PC-9 (cell line): ENCODE measurements at regions not wholly inside any gene's neighbourhood (a gene's known extent, or its start where the extent isn't known, plus 50 kb on each side); places are given as distances from the start of the nearest gene placed in this dataset.

Source experiments
- CTCF ChIP-seq: fragments of 200-600 bp; sonication (generic); conservative IDR thresholded peaks from 2 replicates; pipeline ENCODE4 v1.6.1; 2017; ENCODE audit warnings: mixed run types, antibody characterized with exemption, mild to moderate bottlenecking, moderate library complexity
- EZH2 ChIP-seq: fragments of 200-600 bp; sonication (generic); IDR thresholded peaks from 2 replicates; pipeline ENCODE4 v1.8.0; 2017; ENCODE audit warnings: antibody characterized with exemption, low read depth

GRCh38 chr2:49661809-49662208, 507.5 kb upstream of the FSHR start:
- TF ChIP-seq EZH2 (no peak), CTCF (no peak)
